ENCODE measurements at regions not wholly inside any gene's neighbourhood (a gene's known extent, or its start where the extent isn't known, plus 50 kb on each side); places are given as distances from the start of the nearest gene placed in this dataset.

DNA sequence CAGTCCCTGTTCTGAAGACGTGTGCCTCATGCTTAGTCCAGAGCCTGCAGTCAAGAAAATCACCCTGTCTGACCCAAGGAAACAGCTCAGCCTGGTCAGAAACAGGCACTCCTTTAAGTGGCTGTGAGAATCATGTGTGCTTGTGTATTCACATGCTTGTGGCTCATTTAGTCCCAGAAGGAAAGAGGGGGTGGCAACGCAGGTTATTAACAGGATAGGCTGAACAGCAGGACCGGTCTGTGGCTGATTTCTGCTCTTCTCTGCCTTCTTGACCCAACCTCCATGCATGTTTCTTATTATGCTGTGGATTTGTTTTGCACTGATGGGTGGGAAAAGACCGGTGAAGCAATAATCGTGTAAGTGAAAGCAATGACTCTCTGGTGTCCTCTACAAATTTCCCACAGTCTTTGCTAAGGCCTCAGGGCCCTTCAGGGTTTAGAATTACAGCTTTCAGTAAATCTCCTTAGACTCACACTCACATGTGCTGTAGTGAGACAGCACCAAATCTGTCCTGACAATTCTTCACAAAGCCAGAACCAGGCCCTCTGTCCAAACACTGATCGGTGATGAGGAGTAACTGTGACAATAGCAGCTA, 288.1 kb downstream of the ETS1 start:
- DNase-seq (ENCODE audit: low spot score), result no peak

DNA sequence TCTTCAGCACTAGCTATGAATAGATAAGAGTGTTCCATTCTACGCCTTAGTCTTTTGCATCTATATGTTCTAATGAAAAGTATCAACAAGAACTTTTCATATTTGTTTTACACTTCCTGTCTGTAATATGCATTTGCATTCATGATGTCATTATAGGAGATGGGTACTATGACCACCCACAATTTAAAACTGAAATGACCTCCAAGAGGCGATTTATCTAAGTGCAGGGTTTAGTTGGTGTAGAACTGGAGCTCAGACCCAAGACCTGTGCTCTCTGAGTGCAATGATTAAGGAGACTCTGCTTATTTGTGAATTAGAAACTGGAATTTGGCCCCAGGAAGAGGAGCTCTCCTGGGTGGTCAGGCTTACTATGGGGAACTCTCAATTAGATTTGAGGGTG, 289.1 kb downstream of the ETS1 start:
- no peak for DNase-seq (ENCODE audit: low spot score)

DNA sequence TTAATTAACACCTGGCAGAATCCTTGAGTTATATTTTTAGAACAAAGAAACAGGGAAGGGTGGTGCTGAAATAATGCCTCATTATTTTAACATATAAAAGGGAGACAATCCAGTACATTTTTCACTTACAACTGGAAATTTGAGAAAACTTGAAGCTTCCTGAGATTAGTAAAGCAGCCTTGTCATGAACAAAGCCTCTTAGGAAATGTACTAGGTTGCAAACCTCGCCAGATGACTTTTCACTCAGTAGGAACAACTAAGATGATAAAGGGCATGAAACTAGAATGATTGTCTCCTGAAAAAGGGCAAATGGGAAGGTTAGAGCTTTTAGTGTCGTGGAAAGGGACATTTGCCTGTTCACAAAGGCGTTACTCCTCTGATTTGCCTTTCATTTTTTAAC, 289.6 kb downstream of the ETS1 start:
- DNase-seq (ENCODE audit: low spot score), result no peak

DNA sequence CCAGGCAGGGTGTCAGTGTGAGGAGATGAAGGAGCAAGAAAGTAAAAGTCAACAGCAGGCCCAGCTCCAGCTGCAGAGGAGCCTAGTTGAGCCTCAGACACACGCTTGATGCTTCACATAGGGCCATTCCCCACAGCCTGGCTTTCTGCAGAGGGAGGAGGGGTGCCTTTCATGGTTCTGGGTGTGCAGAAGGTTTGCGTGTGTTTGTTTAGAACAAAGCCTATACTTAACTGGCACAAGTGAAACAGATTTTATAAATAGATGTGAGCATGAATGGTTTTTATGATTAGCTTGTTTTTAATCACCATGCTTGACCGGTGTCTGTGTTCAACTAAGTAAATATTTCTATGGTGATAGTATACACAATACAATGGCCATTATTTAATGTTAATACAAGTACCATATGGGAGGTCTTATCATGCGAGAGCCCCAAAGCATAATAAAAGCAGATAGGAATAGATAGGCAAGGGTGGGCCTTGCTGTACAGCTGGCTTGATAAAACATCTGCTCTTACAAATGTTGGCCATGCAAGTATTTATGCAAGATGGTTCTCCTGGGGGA, 290.2 kb downstream of the ETS1 start:
- no peak for DNase-seq (ENCODE audit: low spot score)

DNA sequence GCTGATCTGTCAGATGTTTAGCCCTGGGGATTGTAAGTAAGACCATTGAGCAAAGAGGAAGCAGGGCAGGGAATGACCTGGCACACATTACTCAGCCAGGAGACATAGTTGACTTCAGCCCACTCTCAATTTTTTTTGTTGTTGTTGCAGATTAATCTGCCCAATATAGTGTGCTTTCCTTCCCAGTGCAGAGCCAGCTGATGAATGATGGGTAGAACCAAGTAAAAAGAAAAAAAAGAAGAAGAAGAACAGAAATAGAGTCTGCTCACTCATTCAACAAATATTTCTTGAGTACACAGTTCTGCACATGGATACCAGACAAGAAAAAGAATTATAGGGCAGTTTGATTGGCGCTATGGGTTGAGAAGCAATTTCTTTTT, 292.7 kb downstream of the ETS1 start:
- no peak for DNase-seq (ENCODE audit: low spot score)

DNA sequence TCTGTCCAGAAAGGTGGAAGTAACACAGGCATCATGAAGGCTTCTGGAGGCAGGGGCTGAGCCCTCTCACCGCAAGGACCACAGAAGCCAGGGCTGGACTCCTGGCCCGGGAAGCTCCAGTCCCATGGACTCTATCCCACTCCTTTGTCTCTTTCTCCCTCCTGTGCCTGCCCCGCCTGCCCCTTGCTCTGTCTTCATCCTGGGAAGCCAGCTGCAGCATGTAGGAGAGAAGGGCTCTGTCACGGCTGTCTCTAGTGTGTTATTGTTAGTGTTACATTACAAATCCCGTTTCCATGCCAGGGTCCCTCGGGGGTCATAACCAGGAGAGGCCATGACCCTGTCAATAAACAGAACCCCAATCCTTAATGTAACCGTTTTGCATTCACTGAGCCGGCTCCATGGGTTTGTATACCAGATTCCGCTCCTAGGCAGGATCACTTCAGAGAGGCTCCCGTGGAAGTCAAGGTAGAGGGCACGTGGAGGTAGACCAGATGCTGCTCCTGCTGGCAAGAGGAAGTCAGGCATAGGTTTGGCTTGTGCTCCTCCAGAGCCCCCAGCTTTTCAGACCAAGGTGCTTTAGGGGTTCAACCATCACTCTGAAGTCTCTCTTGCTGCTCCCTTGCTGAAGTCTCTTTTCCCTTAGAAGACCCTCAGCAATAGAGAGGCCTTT, 293.2 kb downstream of the ETS1 start:
- DNase-seq (ENCODE audit: low spot score), result no peak

DNA sequence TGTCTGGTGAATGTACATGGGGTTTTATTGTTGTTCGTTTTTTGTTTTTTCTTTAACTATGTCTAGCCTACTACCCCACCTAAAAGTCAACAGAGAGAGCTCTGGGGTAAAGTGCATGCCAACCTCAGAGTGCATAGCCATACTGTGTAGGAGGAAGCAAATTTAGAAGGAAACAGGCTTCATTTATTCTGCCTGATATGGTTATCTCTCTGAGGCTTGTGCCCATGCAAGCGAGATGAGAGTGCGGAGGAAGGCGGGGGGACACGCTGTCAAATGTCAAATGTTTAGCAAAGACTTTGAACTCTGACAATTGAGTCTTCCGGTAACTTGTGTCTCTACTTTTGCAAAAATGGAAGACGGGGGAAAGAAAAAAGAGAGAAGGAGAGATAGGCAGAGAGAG, 295.5 kb downstream of the ETS1 start:
- no peak for DNase-seq (ENCODE audit: low spot score)

DNA sequence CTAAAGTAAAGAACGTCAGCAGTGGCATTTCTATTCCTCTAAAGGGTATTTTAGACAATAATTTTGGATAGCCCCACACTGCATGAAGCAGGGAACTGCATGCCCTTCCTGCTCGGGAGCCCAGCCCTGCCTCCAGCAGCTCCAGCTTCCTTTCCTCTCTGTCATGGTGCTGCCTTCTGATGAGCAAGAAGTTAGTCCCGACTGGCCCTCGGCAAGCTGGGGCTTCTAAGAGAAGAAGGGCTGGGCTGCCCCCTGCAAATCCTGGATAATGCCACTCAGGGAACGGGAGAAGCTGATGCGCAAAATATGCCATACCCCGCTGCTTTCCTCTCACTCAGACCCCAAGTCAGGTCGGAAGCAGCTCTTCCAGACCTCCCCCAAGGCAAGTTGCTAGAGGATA, 296.4 kb downstream of the ETS1 start:
- DNase-seq (ENCODE audit: low spot score), result no peak

DNA sequence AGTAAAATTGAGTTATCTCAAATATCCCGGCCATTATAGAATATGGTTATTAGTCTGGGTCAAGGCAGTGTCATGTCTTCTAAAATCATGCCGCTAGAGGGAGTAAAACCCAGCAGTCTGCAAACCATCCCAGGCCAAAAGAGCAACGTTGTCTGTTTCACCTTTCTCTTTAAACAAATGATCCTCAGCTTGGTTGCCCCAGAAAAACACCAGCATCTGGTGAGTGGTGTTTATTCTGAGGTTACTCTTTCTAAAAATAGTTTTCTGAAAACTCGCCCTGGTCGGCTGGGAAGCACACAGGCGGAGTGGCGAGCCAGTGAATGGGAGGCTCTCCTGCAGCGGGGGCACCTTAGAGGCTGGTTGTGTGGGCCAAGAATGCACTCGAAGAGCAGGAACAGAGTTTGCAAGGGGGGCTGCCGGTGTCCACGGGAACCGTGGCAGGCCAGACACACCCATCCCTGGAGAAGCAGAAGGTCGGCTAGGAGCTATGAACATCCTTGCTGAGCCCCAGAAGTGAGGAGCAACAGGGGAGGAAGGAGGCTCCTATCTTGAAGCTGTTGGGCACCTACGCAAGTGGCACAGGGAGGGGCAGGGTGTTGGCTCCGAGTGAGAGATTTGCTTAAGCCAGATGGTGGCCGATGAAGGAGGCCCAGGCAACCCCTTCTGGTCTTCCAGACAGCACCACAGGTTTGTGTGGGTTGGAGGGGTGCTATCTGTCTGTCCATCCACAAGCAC, 297.1 kb downstream of the ETS1 start:
- DNase-seq (ENCODE audit: low spot score), result peak; percentile 67

DNA sequence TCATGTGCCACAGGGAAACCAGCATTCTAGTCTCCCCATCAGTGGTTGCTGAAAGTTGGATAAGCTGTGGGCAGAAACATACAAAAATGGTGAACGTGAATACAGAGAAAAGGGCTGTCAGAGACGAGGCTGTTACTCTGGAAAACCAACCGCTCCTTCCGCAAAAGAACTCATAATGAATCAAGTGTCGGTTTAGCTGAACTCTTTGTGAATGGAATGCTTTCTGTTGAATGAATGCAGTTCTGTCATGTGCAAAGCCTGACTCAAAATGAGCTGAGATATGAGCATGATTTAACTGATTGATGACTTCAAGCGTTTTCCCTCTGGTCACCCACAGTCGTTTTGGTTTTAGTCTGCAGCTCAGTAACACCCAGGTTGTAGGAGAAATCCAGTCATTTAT, 298.3 kb downstream of the ETS1 start:
- no peak for DNase-seq (ENCODE audit: low spot score)

DNA sequence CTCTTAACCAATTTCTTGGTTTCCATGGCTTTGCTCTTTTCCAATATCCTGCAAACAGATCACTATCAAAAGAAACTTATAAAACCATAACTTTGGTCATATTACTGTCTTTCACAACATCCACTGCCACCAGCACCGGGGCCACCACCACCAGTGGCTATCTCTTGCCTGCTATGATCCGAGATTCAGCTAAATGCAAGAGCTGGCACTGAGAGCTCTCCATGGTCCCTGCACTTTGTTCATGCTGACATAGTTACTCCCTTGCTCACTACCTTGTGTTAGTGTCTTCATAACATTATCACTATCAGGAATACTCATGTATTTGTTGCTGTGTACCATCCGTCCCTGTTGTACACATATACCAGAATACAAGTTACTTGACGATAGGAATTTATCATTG, 299.0 kb downstream of the ETS1 start:
- DNase-seq (ENCODE audit: low spot score), result no peak

DNA sequence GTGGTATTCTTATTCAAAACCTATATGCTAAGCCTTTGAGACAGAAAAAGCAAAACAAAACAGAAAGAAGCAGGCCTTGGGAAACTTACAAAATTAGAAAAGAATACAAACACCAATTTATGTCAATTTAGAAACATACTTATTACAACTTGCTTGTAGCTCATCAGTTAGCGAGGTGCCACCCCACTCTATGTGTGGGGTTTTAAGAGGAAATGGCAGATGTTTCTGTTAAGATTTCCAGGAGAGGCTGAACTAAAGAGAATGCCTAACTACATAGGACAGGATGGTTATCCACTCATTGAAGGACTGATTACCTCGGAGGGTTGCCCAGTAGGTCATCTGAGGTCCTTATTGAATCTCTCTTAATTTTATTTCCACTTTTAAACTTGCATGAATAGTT, 302.0 kb downstream of the ETS1 start:
- DNase-seq (ENCODE audit: low spot score), result no peak

DNA sequence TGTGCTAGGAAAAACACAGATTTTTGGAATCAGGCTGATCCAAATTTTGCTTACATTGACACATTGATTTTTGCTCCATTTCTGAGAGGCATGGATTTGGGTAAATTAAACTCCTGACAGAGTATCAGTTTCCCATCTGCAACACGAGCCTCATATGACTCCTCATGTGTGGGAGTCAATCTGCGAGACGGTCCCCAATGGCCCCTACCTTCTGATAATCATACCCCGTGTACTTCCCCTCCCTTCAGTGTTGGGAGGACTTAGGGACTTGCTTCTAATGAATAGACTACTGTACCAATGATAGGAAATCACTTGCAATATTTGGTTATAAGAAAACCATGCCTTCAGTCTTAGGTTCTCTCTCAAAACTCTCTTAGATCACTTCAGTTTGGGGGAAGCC, 302.7 kb downstream of the ETS1 start:
- DNase-seq (ENCODE audit: low spot score), result no peak

DNA sequence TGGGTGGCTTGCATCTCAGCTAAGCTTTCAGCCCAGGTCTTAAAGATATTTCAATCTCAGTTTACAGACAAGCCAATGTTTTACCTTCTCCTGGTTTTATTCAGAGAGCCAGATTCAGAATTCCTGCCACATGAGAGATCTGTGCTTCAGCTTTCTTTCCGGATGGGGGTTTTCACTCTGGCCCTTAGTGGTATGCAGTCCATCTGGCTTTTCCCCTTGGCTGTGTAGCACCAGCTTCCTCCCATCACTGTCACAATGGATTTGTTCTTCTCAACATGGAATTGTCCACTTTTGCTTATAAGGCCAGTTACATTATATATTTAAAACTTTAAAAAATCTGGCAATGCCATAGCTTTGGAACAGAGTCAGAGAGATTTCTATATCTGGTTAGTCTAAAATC, 303.9 kb downstream of the ETS1 start:
- DNase-seq (ENCODE audit: low spot score), result no peak

DNA sequence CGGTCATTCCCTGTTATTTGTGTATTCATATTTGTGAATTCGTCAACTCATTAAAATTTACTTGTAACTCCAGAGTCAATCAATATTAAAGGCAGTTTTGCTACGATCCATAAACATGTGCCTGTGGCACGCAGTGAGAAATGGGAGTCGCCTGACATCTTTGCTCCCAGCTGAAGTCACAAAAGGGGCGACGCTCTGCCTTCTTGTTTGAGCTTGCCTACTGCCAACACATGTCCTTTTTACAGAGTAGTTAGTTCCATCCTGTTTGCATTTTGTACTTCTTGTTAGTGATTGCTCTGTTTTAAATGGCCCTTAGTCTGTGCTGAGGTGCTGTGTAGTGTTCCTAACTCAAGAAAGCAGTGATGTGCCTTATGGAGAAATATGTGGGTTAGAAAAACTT, 305.3 kb downstream of the ETS1 start:
- DNase-seq (ENCODE audit: low spot score), result no peak

DNA sequence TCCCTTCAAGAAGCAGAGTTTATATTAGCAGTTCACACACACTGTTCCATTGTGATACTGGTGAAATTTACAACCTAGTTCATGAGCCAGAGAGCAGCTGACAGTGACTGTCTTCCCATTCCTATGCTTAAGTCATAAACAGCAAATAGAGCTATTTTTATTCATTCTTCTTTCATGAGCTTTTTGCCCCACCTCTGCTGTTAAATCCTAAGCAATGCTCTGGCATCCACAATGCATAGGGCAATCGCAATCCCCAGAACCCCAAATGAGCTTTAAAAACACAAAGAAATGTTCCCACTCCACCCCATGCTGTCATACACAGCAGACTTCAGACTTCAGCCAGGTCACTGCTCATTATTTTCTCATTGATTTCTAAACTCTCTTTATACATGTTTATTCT, 307.5 kb downstream of the ETS1 start:
- DNase-seq (ENCODE audit: low spot score), result no peak

DNA sequence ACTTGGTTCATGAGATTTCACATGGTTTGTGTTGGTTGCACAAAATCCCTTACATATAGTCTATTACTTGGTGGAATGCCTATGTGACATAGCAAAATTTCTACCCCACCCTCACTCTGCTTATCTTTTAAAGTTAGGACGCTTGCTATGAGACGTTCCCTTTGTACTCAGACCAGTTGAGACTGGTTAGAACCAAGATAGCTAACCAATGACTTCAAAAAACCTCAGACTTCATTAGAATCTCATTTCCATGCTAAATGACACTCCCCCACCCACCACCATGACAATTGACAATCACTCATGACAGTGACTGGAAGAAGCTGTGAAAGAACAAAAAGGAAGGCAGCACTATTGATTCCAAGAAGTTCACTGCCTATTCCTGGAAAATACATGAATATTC, 313.6 kb downstream of the ETS1 start:
- DNase-seq (ENCODE audit: low spot score), result no peak

DNA sequence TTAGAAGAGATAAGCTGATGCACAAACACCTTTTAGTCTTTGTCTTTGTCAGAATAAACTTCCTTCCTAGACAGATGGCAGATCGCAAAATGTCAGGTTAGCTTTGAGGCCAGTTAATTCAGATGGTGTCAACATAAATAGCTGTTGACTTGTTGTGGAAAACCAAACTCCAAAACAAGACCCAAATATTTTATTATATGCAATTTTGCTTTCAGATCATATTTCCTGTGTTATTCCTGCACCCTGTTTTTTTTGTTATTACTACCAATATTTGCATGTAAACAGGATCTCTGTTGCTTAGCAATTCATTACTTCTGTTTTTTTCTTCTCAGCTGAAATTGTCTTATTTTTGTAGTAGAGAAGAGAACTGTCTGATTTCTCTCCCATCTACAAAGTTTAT, 316.0 kb downstream of the ETS1 start:
- DNase-seq (ENCODE audit: low spot score), result no peak

DNA sequence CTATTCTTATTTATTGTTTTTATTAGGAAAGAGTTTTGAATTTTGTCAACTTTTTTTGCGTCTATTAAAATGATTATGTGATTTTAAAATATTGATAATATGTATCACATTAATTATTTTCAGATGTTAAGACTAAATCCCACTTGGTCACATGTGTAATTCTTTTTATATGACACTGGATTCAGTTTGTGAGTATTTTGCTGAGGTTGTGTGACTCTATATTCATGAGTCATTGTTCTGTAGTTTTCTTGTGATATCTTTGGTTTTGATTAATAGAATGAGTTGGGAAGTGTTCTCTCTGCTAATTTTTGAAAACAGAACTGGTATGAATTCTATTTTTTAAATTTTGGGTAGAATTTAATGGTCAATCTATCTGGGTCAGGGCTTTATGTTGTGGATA, 317.9 kb downstream of the ETS1 start:
- no peak for DNase-seq (ENCODE audit: low spot score)

DNA sequence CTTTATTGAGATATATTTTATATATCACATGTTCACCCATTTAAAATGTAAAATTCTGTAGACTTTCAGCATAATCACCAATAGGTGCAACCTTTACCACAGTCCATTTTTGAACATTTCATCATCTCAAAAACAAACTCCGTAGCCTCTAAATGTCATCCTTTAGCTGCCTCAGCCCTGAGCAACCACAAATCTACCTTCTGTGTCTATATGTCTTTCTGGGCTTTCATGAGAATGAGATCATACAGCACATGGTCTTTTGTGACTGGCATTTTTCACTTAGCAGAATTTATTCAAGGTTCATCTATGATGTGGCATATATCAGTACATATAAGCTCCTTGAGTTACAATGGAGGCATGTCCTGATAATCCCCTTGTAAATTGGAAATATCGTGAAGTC, 320.5 kb downstream of the ETS1 start:
- no peak for DNase-seq (ENCODE audit: low spot score)

DNA sequence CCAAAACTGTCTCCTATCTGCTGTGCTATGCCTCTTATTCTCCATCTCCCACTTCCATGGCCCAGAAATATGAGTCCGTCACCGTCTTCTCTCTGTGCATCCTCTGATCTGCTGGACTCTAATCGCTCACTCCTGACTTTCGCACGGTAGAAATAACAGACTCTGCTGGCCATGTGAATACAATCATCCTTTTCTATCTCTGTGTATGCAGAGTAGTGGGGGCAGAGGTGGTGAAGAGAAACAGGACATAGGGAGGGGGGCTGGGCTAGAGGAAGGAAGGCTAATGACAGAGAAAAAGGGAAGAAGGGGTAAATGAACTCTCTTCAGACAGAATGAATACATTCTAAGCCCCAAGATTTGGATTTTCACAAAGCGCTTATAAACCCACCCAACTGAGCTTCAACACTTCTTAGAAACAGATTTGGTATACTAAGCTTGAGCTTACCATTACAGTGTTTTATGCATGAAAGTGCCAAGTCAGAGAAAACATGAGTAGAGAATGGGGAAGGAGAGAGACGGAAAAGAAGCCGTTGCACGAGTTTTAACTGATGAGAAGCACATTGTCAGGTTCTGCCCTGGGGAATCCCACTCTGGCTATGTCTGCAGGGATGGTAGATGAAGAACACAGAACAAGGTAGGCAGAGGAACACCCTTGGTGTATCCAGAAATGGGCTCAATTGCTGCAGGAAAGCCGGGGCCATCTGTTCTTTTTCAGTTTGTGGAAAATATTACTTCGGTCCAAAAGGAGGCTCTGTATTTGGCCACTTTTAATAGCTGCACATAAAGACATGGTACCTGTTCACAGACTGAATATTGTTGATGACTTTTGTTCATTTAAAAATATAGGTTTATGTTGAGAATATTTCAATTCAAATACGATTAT, 324.7 kb downstream of the ETS1 start:
- peak; percentile 76 for DNase-seq (ENCODE audit: low spot score)

DNA sequence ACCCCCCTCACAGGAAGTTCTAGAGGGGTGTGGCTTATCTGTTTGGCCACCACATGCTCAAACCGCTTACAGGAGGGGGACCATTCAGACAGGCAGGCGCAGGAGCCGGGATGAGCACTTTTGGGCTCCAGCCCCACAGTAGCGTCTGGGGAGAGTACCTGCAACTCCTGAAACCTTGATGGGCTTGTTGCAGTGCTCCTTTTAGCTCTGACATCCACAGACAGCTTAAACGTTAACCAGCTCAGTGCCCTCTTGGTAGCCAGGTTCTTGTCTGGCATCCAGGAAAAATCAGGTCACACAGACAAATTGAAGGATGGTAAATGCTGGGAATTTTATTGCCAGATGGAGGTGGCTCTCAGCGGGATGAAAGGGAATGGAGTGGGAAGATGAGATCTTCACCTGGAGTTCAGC, 326.3 kb downstream of the ETS1 start:
- peak; percentile 92 for DNase-seq (ENCODE audit: low spot score)

All from cerebellar cortex (tissue), 1 donor.